ENCODE measurements at regions not wholly inside any gene's neighbourhood (a gene's known extent, or its start where the extent isn't known, plus 50 kb on each side); places are given as distances from the start of the nearest gene placed in this dataset.

DNA sequence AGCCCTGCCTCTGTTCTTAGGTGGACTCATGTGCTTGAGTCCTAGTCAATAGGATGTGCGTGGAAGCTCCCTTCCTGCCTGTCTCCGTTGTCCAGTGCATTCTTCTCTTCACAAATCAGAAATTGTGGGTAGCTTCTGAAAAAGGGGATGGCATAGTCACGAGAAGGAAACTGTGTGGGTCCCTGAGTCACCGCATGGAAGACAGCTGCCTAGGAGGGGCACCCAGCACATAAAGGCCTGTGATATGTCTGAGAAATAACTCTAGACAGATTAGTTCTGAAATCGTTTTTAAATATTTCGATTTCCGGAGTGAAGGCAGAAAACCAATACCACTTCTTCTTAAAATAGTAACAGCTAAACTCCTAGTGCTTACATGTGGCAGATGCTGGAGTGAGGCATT, 974.4 kb downstream of the BCL11B start:
- TF ChIP-seq, protein P1, sequence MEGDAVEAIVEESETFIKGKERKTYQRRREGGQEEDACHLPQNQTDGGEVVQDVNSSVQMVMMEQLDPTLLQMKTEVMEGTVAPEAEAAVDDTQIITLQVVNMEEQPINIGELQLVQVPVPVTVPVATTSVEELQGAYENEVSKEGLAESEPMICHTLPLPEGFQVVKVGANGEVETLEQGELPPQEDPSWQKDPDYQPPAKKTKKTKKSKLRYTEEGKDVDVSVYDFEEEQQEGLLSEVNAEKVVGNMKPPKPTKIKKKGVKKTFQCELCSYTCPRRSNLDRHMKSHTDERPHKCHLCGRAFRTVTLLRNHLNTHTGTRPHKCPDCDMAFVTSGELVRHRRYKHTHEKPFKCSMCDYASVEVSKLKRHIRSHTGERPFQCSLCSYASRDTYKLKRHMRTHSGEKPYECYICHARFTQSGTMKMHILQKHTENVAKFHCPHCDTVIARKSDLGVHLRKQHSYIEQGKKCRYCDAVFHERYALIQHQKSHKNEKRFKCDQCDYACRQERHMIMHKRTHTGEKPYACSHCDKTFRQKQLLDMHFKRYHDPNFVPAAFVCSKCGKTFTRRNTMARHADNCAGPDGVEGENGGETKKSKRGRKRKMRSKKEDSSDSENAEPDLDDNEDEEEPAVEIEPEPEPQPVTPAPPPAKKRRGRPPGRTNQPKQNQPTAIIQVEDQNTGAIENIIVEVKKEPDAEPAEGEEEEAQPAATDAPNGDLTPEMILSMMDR (IDR thresholded peaks at IDR 0.05), result no peak
- TF ChIP-seq ZFX (IDR thresholded peaks at IDR 0.05; ENCODE audit: borderline replicate concordance), result no peak
